HT-29 (cell line): ENCODE measurements at regions not wholly inside any gene's neighbourhood (a gene's known extent, or its start where the extent isn't known, plus 50 kb on each side); places are given as distances from the start of the nearest gene placed in this dataset.

ENCODE experiments used
- DNase-seq: peaks from one replicate; pipeline ENCODE4 v3.0.0-alpha.2; 2015; ENCODE audit warnings: low spot score

DNA sequence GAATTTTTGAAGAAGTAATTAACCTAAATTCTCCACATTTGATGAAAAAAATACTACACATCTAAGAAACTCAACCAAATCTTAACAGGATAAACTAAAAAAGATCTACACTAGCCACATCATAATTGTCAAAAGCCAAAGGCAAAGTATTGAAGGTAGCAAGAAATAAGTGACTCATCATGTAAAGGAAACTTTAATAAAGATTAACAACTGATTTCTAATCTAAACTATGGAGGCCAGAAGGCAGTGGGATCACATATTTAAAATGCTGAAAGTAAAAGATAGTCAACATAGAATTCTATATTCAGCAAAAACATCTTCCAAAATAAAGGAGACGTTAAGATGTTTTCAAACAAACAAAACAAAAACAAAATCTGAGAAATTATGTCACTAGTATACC lies 2002.9 kb downstream of the MAT2B start:
- DNase-seq = no peak

DNA sequence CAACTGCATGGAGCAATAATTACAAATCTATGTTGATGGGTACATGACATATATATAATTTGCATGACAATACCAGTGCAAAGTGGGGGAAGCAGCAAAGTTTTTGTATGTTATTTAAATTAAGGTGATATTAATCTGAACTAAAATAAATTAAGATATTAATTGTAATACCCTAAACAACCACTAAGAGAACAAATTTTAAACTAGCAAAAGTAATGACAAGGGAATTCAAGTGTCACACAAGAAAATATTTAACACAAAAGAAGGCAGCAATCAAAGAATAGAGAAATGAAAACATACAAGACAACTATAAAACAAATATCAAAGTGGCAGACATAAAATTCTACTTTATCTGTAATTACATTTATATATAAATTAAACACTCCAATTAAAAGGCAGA lies 2003.4 kb downstream of the MAT2B start:
- no peak for DNase-seq

DNA sequence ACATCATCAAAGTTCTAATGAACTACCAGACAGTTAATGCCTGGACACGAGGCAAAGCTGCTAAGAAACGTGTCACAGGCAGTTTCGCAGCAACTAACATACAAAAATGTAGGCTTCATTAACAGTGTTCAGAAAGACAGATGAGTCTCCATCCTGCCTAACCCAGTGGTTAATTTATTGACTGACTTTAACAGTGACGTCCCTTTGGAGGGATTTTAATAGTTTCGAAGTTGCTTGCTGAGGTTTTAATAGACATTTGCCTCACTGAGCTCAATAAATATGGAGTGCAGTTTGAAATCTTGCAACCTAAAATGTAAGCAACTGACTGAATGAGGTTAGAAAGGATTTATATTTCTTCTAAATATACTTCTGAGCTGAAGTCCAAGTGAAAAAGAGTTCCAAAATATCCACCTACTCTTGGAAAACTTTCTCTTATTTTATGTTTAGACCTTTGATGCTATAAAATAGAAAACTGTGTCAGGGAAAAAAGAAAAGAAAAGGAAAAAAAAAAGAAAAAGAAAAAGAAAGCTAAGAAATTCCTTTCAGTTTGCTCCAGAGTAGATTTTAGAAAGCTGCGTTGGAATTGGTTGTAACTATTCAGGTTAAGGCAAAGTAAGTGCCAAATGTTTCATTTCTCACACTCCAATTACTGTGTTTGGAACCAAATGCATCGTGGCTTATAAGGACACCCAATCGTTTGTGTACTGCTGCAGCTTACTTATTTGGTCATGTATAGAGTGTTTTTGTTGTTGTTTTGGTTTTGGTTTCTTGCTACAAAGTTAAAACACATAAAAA lies 2016.6 kb downstream of the MAT2B start:
- no peak for DNase-seq

DNA sequence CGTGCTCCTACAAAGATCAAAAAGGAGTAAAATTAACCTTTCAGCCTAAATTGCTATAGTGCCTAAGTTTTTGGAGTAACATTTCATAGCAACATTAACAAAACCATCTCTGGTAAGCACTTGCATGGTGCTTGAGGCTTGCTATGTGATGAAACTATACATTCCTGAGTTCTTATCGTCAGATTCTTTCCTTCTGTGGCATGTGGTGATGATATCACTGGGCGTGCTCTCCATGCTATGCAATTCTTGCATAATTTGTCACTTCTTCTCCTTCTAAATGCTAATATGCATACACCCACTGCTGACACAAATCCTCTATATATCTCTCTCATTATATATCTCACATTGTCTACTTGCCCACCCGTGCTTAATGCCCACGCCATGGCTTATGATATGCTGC lies 2019.9 kb downstream of the MAT2B start:
- DNase-seq = no peak

DNA sequence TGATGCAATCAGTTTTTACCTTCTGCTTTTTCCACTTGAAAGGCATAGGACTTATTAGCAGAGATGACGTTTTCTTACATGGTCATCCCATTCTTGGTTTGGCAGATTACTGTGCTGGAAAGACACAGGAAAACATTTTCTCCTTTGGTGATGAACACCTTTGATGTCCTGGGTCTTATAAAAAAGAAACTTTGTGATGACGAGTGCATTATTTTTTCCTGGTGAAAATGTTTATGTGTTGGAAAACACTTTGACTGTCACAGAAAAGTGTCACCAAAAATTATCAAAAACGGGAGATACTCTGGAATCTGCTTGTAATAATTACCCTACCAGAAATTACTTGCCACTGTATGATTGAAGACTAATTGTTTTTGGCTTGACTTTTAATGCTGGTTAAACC lies 2020.9 kb downstream of the MAT2B start:
- no peak for DNase-seq

DNA sequence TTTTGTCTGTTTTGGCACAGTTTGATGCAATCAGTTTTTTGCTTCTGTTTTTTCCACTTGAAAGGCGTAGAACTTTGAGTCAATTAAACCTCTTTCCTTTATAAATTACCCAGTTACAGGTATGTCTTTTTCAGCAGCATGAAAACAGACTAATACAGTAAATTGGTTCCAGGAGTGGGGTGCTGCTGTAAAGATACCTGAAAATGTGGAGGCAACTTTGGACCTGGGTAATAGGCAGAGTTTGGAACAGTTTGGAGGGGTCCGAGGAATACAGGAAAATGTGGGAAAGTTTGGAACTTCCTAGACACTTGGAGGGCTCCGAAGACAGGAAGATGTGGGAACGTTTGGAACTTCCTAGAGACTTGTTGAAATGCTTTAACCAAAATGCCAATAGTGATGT lies 2022.2 kb downstream of the MAT2B start:
- DNase-seq = no peak

DNA sequence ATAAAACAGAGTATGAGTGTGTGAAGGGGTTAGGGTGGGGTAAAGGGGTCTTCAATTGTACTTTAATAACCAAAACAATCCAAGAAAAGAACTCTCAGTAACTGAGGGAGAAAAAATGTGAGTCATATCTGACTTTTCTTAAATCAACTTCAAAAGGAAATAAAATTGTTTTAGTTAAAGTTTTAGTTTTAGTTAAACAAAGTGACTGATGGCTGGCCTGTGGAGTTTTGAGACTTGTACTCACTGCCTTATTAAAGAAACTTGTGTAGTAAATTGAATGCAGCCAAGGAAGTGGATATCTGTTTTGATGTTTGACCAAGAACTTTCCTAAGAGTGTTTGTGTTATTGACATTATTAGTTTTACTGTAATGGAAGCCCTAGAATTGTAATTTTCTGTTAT lies 2032.6 kb downstream of the MAT2B start:
- no peak for DNase-seq

DNA sequence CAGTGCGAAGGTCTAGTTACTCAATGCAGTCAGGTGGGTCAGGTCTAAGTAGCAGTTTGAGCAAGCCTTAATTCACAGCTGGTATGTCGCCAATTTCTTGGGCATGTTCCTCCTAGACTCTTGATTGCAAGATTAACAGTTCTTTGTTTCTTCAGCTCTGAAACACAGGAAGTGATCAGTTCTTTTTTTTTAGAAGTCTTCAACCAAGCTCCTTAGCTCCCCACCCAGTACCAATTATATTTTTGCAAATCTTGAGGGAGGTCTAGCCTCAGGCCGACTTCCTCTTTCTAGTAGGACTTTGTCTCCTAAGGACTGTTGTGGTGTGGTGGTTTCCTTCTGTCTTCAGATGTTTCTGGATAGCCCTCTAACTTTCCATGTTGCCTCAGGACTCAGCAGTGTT lies 2054.2 kb downstream of the MAT2B start:
- no peak for DNase-seq

DNA sequence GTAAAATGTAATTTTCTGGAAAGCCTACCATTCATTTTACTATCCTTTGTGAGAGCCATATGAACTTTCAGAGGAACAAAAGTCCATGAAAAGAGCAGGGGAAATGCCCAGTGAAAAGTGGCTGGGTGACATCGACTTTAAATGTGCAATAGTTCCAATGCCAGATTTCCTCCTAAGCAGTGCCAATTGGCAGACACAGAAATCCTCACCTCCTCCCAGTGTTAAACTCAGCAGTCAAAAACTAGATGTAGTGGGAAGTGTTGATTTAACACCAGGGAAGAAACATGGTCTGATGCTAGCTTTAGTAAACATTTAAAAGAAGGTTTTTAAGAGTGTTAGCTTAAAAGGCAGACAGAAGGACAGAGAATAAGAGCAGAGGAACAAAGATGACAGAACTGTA lies 2055.2 kb downstream of the MAT2B start:
- DNase-seq = no peak

DNA sequence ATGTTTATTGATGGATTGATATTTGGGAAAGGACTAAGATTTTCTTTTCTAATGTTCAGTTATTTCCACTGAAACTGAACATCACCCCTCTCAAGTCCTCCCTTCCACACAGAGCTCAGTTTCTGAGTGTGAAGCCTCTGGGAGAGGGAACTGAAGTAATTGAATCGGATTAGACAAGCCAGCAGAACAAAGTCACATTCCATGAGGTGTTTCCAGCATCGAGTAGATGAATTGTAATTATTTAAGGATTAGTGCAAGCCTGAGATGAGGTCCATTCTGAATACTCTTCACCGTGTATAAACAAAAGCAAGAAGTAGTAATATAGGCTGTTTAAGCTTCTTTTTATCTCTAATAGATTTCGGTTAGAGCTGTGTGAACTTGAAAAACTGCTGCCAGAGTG lies 2060.5 kb downstream of the MAT2B start:
- no peak for DNase-seq

DNA sequence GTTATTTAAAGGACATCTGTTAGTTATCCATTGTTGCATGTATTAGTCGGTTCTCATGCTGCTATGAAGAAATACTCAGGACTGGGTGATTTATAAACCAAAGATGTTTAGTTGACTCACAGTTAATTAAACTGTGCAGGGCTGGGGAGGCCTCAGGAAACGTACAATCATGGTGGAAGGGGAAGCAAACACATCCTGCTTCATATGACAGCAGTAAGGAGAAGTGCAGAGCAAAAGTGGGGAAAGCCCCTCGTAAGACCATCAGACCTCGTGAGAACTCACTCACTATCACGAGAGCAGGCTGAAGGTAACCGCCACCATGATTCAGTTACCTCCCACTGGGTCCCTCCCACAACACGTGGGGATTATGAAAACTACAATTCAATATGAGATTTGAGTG lies 2064.1 kb downstream of the MAT2B start:
- no peak for DNase-seq

DNA sequence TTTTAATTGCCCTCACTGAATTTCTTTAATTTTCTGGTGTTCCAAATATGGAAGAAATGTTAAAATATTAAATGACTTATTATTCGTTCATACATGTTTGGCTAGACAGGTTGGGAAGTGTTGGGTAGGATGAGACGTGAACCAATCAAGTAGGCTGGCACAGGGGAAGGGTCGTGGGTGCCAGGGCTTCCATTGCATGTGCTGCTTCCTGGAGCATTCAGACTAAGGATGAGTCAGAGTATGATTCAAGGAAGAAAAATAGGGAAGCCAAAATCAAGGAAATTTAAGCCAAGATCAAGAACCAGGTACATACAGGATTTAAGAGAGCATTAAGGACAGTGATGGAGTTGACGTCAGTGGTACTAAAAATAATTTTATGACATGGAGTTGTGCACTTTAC lies 2068.0 kb downstream of the MAT2B start:
- no peak for DNase-seq

DNA sequence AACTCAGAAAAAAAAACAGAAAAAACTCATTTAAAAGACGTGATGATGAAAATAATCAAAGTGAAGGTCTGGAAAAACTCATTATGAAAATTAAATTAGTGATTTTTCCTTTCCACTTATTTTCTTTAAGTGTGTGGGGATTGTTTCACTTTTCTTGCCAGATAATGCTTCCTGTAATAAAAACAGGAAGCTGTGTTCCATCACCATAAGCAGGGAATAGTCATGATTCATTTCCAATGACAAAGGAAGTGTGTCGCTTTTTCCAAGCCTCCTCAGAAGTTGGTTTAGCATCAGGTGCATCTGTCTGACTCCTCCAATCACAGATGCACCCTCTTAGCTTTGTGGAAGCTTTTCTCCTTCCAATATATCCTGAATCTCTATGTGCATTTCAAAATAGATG lies 2068.7 kb downstream of the MAT2B start:
- no peak for DNase-seq

DNA sequence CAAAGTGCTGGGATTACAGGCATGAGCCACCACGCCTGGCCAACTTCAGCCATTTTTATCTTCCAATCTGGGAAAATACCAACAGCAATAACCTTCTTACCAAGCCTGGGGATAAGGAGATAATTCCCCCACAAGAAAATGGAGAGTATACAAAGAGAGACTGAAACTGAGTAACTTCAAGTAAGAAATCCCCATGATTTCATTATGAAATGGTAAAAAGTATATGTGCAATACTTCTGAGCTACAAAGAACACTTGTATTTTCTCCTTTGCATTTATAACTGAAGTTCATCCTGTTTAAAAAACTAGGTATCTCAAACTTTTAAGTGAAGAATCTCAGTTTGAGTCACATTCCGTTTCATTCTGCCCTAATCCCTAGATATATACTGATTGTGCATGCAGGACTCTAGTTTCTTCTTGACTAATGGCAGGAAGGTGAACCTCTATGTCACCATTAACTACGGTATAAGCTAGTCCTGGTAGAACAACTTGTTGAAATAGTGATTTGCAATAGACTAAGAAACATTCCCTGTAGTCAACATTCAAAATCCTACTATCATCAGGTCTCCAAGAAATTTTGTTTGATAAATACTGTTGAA lies 2071.4 kb downstream of the MAT2B start:
- DNase-seq = no peak

DNA sequence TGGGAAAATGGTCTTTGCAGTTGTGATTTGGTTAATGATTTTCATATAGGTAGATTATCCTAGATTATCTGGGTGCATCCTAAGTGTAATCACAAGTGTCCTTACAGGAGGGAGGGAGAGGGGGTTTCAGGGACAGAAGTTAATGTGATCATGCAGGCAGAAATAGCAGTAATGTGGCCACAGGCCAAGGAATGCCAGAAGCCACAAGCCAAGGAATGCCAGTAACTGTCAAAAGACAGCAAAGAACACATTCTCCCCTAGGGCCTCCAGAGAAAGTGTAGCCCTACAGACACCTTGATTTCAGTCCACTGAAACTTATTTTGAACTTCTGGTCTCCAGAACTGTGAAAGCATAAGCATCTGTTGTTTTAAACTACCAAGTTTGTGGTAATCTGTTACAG lies 2074.5 kb downstream of the MAT2B start:
- DNase-seq = no peak

DNA sequence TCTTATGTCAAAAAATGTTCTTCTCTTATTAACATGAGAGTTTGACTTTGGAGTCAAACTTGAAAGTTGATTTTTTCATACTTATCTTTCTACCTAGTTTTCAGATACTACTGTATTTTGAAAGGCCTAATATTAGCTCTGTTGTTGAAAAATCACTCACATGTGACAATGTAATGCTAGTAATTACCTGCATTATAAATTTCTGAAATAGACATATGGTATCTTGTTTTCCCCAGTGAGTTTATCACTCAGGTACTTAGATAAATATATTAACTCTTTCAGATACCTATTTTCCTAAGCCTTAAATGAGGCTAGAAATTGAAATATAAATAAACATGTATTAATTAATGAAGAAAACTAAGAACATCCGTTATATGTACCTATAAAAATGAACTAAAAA lies 2089.3 kb downstream of the MAT2B start:
- DNase-seq = no peak

DNA sequence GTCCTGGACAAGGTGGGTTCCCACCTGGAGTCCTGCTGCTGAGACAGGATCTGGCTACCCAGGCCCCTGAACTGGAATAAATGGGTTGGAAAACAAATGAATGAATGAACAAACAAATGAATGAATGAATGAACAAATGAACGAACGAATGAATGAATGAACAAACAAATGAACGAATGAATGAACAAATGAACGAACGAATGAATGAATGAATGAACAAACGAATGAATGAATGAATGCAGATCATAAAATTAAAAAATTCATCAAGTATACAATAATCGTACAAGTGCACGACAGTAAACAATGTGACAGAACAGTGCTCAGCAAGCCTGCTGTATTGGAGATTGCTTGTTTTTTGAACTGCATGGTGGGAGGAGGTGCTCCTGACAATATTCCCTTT lies 2097.1 kb downstream of the MAT2B start:
- no peak for DNase-seq

DNA sequence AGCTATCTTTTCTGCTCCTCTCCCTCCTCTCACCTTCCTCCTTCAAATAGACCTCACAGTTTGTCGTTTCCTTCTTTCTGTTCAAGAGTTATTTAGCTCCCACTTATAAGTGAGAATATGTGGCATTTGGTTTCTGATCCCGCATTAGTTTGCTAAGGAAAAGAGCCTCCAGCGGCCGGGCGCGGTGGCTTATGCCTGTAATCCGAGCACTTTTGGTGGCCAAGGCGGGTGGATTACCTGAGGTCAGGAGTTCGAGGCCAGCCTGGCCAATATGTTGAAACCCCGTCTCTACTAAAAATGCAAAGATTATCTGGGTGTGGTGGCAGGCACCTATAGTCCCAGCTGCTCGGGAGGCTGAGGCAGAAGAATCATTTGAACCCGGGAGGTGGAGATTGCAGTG lies 2101.6 kb downstream of the MAT2B start:
- DNase-seq = no peak

DNA sequence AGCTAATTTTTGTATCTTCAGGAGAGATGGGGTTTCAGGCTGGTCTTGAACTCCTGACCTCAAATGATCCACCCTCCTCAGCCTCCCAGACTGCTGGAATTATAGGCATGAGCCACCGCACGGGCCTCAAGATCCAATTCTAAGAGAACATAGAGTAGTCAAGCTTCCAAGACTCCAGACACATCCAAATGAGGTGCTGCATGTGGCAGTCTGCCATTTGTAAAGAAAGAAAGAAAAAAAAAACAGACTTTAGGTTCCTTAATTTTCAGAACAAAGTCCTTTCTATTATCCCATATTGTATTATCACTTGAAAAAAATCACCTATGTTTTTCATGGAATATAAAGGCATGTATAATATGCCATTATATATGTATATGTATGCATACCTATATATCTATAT lies 2104.5 kb downstream of the MAT2B start:
- no peak for DNase-seq

DNA sequence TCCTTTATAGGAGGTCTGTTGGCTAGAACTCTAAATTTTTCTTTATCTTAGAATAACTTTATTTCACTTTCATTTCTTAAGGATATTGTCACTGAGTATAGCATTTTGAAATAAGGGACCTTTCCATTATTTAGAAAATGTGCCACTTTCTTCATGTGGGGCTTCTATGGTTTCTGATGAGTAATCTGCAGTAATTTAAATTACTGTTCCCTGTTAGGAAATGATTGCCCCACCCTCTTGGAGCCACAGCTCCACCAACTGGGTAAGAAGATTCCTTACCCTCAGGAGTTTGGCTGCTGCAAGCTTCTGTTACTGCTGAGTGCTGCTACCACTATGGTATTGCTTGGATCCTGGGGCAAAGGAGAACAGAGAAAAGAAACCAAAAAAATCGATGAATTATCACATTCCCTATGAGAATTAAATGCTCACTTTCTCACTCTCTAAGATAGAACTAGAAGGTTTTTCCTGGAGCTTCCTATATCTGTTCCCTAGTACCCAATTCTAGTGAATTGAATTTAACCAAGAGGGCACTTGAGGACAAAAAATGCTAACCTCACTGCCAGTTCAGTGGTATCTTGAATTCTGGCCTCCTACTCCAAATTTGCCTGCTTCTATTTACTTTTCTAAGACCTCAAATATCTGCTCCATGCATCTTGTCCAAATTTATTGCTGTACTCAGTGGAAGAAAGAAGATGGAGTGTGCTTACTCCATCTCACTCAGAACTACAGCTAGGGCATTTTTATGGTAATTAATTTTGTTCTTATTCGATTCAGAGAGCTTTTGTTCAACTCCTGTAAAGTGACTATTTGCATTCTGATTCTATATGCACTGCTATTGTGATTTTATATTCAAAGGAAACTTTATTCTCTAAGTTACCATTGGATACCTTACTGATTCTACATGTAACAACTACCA lies 2111.3 kb downstream of the MAT2B start:
- DNase-seq = no peak

DNA sequence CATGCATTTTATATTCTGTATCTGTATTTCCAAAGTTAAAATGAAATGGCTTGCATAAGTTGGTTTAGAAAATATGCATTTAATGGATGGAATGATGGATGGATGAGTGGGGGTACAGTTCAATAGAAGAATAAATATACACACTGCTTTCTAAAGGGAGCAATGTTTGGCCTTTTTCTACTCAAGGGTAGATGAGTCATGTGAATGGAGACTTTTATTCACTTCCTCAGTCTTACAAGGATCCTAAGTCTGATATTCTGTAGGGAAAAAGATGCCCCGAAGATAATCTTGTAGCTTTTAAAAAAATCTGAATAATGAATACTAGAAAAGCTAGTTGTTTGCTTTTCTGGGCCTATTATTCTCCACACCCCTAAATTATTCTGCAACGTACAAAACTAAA lies 2112.1 kb downstream of the MAT2B start:
- no peak for DNase-seq

DNA sequence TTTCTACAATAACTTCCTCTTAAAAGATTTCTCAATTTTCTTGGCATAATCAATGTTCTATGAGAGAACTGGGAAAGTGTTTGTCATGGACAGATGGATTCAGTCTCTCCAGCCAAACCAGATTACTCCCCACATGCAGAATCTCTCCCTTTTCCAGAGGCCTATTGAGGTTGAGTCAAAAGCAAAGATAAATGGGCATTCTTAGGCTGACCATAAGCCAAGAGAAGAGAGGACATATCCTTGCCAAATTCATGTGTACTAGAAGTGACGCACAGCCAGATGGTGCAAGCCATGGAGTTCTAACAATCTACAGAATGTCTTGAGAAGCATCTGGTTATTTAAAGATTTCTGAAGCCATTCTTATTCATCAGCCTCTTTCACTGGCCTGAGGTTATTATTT lies 2115.0 kb downstream of the MAT2B start:
- no peak for DNase-seq
